ENCODE measurements at regions not wholly inside any gene's neighbourhood (a gene's known extent, or its start where the extent isn't known, plus 50 kb on each side); places are given as distances from the start of the nearest gene placed in this dataset.

- no peak for DNase-seq
- no peaks in the 10 kb centered on the region for H3K27me3 ChIP-seq (ENCODE audit: control insufficient read depth, insufficient read depth)
- H3K27ac ChIP-seq (ENCODE audit: low read length): no peak overlapping the region
- H3K4me3 ChIP-seq (ENCODE audit: low read length): no peak overlapping the region
- peaks cover 3% of the 10 kb centered on the region for H3K4me1 ChIP-seq (ENCODE audit: control insufficient read depth, insufficient read depth, low read length)
- 87% methylated on average over 14 of the region's 14 CpGs for WGBS
- intact Hi-C loops (cut with DNase I): no loop called here
- ATAC-seq: peak in 1 of 2 donors; percentile 47
- no peaks in the 10 kb centered on the region for H3K9me3 ChIP-seq (ENCODE audit: control insufficient read depth, low read length)
These were observed 239.7 kb upstream of the KLF6 start for GRCh38 chr10:4024516-4025245.

DNA sequence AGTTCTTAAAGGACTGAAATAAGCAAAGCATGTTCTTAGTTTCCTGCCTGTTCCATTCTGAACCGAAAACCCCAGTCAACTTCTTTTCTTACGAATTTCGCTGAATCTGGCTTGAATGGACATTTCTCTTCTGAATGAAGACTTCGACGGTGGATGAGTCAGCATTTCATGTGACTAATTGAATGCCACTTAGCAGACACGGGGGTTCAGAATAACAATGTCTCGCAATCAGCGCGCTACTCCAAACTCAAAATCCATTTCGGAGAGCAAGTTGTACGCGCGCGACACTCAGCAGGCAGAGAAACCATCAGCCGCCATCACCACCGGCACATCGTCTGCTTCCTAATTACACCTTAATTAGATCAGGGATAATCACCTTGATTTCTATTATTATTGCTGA is 239.0 kb upstream of the KLF6 start:
- Histone ChIP-seq H3K4me1 (ENCODE audit: control insufficient read depth, insufficient read depth, low read length) (peaks cover 3% of the 10 kb centered on the region), H3K27ac (ENCODE audit: low read length) (no peak overlapping the region), H3K9me3 (ENCODE audit: control insufficient read depth, low read length) (no peaks in the 10 kb centered on the region), H3K4me3 (ENCODE audit: low read length) (no peak overlapping the region), H3K27me3 (ENCODE audit: control insufficient read depth, insufficient read depth) (no peaks in the 10 kb centered on the region)
- WGBS: 93% methylated on average over 17 of the region's 17 CpGs
- intact Hi-C loops (cut with DNase I): no loop called here
- DNase-seq (no peak), ATAC-seq (no peak)

DNA sequence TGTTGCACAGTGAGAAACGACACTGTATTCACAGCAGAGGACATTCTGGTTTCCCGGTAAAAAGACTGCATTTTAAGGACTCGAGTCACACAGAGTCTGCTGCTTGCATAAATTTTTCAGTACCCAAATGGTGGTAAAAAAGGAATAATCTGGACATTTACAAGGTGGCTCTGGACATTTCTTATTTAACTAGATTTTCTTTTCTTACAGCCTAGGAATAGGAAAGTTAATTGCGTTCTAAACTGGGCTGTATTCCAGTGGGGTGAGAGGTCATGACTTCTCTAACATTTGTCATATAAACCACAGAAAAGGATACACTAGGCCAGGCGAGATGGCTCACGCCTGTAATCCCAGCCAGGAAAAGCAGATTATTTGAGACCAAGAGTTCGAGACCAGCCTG is 237.5 kb upstream of the KLF6 start:
- H3K4me1 ChIP-seq (ENCODE audit: control insufficient read depth, insufficient read depth, low read length): peaks cover 3% of the 10 kb centered on the region
- DNase-seq (no peak), ATAC-seq (no peak)
- no peak overlapping the region for H3K27ac ChIP-seq (ENCODE audit: low read length)
- intact Hi-C loops (cut with DNase I): no loop called here
- no peak overlapping the region for H3K4me3 ChIP-seq (ENCODE audit: low read length)
- no peaks in the 10 kb centered on the region for H3K27me3 ChIP-seq (ENCODE audit: control insufficient read depth, insufficient read depth)
- 82% methylated on average over 7 of the region's 7 CpGs for WGBS
- H3K9me3 ChIP-seq (ENCODE audit: control insufficient read depth, low read length): no peaks in the 10 kb centered on the region

- Histone ChIP-seq H3K4me1 (ENCODE audit: control insufficient read depth, insufficient read depth, low read length) (peaks cover 3% of the 10 kb centered on the region), H3K27me3 (ENCODE audit: control insufficient read depth, insufficient read depth) (no peaks in the 10 kb centered on the region), H3K27ac (ENCODE audit: low read length) (no peak overlapping the region), H3K4me3 (ENCODE audit: low read length) (no peak overlapping the region), H3K9me3 (ENCODE audit: control insufficient read depth, low read length) (no peaks in the 10 kb centered on the region)
- ATAC-seq: no peak
- intact Hi-C loops (cut with DNase I): no loop called here
- 99% methylated on average over 5 of the region's 5 CpGs for WGBS
- no peak for DNase-seq
These were observed 235.6 kb upstream of the KLF6 start for GRCh38 chr10:4020631-4021030.

- H3K27me3 ChIP-seq (ENCODE audit: control insufficient read depth, insufficient read depth): no peaks in the 10 kb centered on the region
- H3K9me3 ChIP-seq (ENCODE audit: control insufficient read depth, low read length): no peaks in the 10 kb centered on the region
- DNase-seq (no peak), ATAC-seq (no peak)
- H3K4me3 ChIP-seq (ENCODE audit: low read length): no peak overlapping the region
- intact Hi-C loops (cut with DNase I): no loop called here
- no peaks in the 10 kb centered on the region for H3K4me1 ChIP-seq (ENCODE audit: control insufficient read depth, insufficient read depth, low read length)
- WGBS: 90% methylated on average over 4 of the region's 4 CpGs
- H3K27ac ChIP-seq (ENCODE audit: low read length): no peak overlapping the region
These were observed 233.1 kb upstream of the KLF6 start for GRCh38 chr10:4018054-4018511.

- ATAC-seq (no peak), DNase-seq (no peak)
- 71% methylated on average over 8 of the region's 8 CpGs for WGBS
- H3K4me3 ChIP-seq (ENCODE audit: low read length): no peak overlapping the region
- no peaks in the 10 kb centered on the region for H3K27me3 ChIP-seq (ENCODE audit: control insufficient read depth, insufficient read depth)
- no peaks in the 10 kb centered on the region for H3K4me1 ChIP-seq (ENCODE audit: control insufficient read depth, insufficient read depth, low read length)
- intact Hi-C loops (cut with DNase I): no loop called here
- H3K9me3 ChIP-seq (ENCODE audit: control insufficient read depth, low read length): no peaks in the 10 kb centered on the region
- no peak overlapping the region for H3K27ac ChIP-seq (ENCODE audit: low read length)
These were observed 232.3 kb upstream of the KLF6 start for GRCh38 chr10:4017336-4017735.

DNA sequence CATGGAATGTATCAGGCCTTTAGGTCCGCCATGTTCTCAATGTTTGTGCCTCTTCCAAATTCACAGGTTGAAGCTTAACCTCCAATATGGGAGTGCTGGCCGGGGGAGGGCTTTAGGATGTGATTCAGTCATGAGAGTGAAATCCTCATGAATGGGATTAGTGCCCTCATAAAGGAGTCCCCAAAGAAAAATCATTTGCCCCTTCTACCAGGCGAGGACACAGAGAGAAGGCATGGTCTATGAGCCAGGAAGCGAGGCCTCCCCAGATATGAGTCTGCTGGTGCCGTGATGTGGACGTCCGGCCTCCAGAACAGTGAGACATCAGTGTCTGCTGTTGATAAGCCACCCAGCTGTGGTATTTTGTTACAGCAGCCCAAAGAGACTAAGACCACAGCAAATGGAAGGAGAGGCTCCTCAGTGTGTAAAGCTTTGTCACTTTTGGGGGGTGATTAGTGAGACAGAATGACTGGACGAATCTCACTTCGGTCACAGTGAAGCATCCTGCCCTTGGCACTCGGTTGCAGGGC is 231.3 kb upstream of the KLF6 start:
- DNase-seq (no peak), ATAC-seq (no peak)
- no peak overlapping the region for H3K4me3 ChIP-seq (ENCODE audit: low read length)
- no peak overlapping the region for H3K27ac ChIP-seq (ENCODE audit: low read length)
- H3K27me3 ChIP-seq (ENCODE audit: control insufficient read depth, insufficient read depth): no peaks in the 10 kb centered on the region
- WGBS: 87% methylated on average over 10 of the region's 10 CpGs
- no peaks in the 10 kb centered on the region for H3K4me1 ChIP-seq (ENCODE audit: control insufficient read depth, insufficient read depth, low read length)
- no peaks in the 10 kb centered on the region for H3K9me3 ChIP-seq (ENCODE audit: control insufficient read depth, low read length)
- intact Hi-C loops (cut with DNase I): no loop called here

DNA sequence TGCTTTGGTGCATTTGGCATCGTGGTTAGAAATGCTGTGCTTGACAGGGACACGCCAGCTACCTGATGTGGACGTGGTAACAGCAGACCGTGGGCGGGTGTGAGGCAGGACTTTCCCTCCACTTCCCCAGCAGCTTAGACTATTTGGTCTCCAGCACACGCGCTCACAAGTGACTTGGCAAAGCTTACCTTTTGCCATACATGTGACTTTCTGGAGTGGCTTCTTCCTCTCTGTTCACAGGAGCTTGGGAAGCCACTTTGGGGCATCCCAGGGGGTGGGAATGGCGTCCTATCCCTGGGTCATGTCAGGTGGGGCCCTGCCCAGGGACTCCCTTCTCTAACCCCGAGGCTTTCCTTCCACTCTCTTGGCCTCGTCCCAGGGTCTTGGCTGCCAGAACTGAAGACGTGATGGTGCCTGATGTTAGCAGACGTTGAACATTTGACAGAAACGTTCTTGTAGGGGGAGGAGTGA is 228.7 kb upstream of the KLF6 start:
- intact Hi-C loops (cut with DNase I): no loop called here
- Histone ChIP-seq H3K4me3 (ENCODE audit: low read length) (no peak overlapping the region), H3K4me1 (ENCODE audit: control insufficient read depth, insufficient read depth, low read length) (no peaks in the 10 kb centered on the region), H3K27ac (ENCODE audit: low read length) (no peak overlapping the region), H3K9me3 (ENCODE audit: control insufficient read depth, low read length) (no peaks in the 10 kb centered on the region), H3K27me3 (ENCODE audit: control insufficient read depth, insufficient read depth) (no peaks in the 10 kb centered on the region)
- peak; percentile 56 to 59 for ATAC-seq
- DNase-seq: peak; percentile 29 to 68 (median 59)
- WGBS: 47% methylated on average over 13 of the region's 13 CpGs

GRCh38 chr10:4012848-4013247 is 227.8 kb upstream of the KLF6 start:
- Histone ChIP-seq H3K27ac (ENCODE audit: low read length) (no peak overlapping the region), H3K9me3 (ENCODE audit: control insufficient read depth, low read length) (no peaks in the 10 kb centered on the region), H3K4me1 (ENCODE audit: control insufficient read depth, insufficient read depth, low read length) (no peaks in the 10 kb centered on the region), H3K27me3 (ENCODE audit: control insufficient read depth, insufficient read depth) (no peaks in the 10 kb centered on the region), H3K4me3 (ENCODE audit: low read length) (no peak overlapping the region)
- DNase-seq: no peak
- no peak for ATAC-seq
- WGBS: 81% methylated on average over 2 of the region's 2 CpGs
- intact Hi-C loops (cut with DNase I): no loop called here

GRCh38 chr10:4011136-4011812 is 226.3 kb upstream of the KLF6 start:
- H3K9me3 ChIP-seq (ENCODE audit: control insufficient read depth, low read length): no peaks in the 10 kb centered on the region
- H3K27ac ChIP-seq (ENCODE audit: low read length): no peak overlapping the region
- 92% methylated on average over 4 of the region's 4 CpGs for WGBS
- intact Hi-C loops (cut with DNase I): no loop called here
- no peak overlapping the region for H3K4me3 ChIP-seq (ENCODE audit: low read length)
- no peak for DNase-seq
- no peaks in the 10 kb centered on the region for H3K4me1 ChIP-seq (ENCODE audit: control insufficient read depth, insufficient read depth, low read length)
- ATAC-seq: no peak
- no peaks in the 10 kb centered on the region for H3K27me3 ChIP-seq (ENCODE audit: control insufficient read depth, insufficient read depth)

GRCh38 chr10:4008676-4009382 is 223.8 kb upstream of the KLF6 start:
- no peaks in the 10 kb centered on the region for H3K9me3 ChIP-seq (ENCODE audit: control insufficient read depth, low read length)
- H3K27me3 ChIP-seq (ENCODE audit: control insufficient read depth, insufficient read depth): no peaks in the 10 kb centered on the region
- WGBS: 87% methylated on average over 7 of the region's 7 CpGs
- no peak overlapping the region for H3K27ac ChIP-seq (ENCODE audit: low read length)
- H3K4me1 ChIP-seq (ENCODE audit: control insufficient read depth, insufficient read depth, low read length): no peaks in the 10 kb centered on the region
- DNase-seq (no peak), ATAC-seq (no peak)
- intact Hi-C loops (cut with DNase I): no loop called here
- no peak overlapping the region for H3K4me3 ChIP-seq (ENCODE audit: low read length)
